ENCODE measurements at regions not wholly inside any gene's neighbourhood (a gene's known extent, or its start where the extent isn't known, plus 50 kb on each side); places are given as distances from the start of the nearest gene placed in this dataset.

GRCh38 chr3:124119056-124119716 is 127.3 kb upstream of the ROPN1 start:
- no peak for DNase-seq
- H3K27ac ChIP-seq, result no peak overlapping the region; the same call in 1 of the 2 replicates
- TF ChIP-seq CTCF (IDR thresholded peaks at IDR 0.05; ENCODE audit: low read depth, low read length), result no peak
- H3K27me3 ChIP-seq (ENCODE audit: insufficient read depth, low read depth, severe bottlenecking), result no peaks in the 10 kb centered on the region
- no peak overlapping the region for H3K4me3 ChIP-seq (ENCODE audit: low read depth, low read length)
- H3K36me3 ChIP-seq, result no peaks in the 10 kb centered on the region
- no peaks in the 10 kb centered on the region for H3K9me3 ChIP-seq (ENCODE audit: severe bottlenecking)

GRCh38 chr3:124121379-124122312 is 129.7 kb upstream of the ROPN1 start:
- Histone ChIP-seq H3K27ac (no peak overlapping the region), H3K36me3 (no peaks in the 10 kb centered on the region), H3K27me3 (ENCODE audit: insufficient read depth, low read depth, severe bottlenecking) (no peaks in the 10 kb centered on the region), H3K9me3 (ENCODE audit: severe bottlenecking) (no peaks in the 10 kb centered on the region), H3K4me3 (ENCODE audit: low read depth, low read length) (no peak overlapping the region)
- no peak for TF ChIP-seq CTCF (IDR thresholded peaks at IDR 0.05; ENCODE audit: low read depth, low read length)
- no peak for DNase-seq

- no peaks in the 10 kb centered on the region for H3K27me3 ChIP-seq (ENCODE audit: insufficient read depth, low read depth, severe bottlenecking)
- TF ChIP-seq CTCF (IDR thresholded peaks at IDR 0.05; ENCODE audit: low read depth, low read length), result no peak
- H3K9me3 ChIP-seq (ENCODE audit: severe bottlenecking), result no peaks in the 10 kb centered on the region
- no peak for DNase-seq
- no peak overlapping the region for H3K27ac ChIP-seq
- H3K4me3 ChIP-seq (ENCODE audit: low read depth, low read length), result no peak overlapping the region
- H3K36me3 ChIP-seq, result no peaks in the 10 kb centered on the region
Measured at GRCh38 chr3:124125315-124125714, 133.4 kb upstream of the ROPN1 start.

GRCh38 chr3:124126436-124127023 is 134.6 kb upstream of the ROPN1 start:
- no peaks in the 10 kb centered on the region for H3K27me3 ChIP-seq (ENCODE audit: insufficient read depth, low read depth, severe bottlenecking)
- no peak overlapping the region for H3K27ac ChIP-seq
- H3K36me3 ChIP-seq, result no peaks in the 10 kb centered on the region
- DNase-seq, result no peak
- H3K9me3 ChIP-seq (ENCODE audit: severe bottlenecking), result no peaks in the 10 kb centered on the region
- no peak overlapping the region for H3K4me3 ChIP-seq (ENCODE audit: low read depth, low read length)
- TF ChIP-seq CTCF (IDR thresholded peaks at IDR 0.05; ENCODE audit: low read depth, low read length), result no peak

- Histone ChIP-seq H3K36me3 (no peaks in the 10 kb centered on the region), H3K27ac (no peak overlapping the region), H3K27me3 (ENCODE audit: insufficient read depth, low read depth, severe bottlenecking) (no peaks in the 10 kb centered on the region), H3K9me3 (ENCODE audit: severe bottlenecking) (no peaks in the 10 kb centered on the region), H3K4me3 (ENCODE audit: low read depth, low read length) (no peak overlapping the region)
- DNase-seq, result no peak
- no peak for TF ChIP-seq CTCF (IDR thresholded peaks at IDR 0.05; ENCODE audit: low read depth, low read length)
Measured at GRCh38 chr3:124131158-124131557, 139.2 kb upstream of the ROPN1 start.
